ENCODE measurements at regions not wholly inside any gene's neighbourhood (a gene's known extent, or its start where the extent isn't known, plus 50 kb on each side); places are given as distances from the start of the nearest gene placed in this dataset.

DNA sequence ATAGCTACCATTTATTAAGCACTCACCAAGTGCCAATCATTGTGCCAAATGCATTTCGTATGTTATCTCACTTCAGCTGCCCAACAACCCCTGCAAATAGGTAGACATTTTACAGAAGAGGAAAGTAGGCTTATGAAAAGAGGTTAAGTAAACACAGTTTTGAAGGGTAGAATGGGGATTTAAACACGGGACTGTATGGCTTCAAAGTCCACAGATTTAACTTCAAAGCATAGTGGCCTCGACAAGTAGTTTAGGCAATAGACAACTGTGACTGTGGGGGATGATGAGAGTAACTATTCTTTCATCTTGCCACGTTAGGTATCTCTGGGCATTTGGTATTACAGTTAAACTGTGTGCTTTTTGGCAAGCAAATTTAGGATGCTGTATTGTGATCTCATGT, 266.8 kb upstream of the SRRM4 start (continued):
- TF ChIP-seq, protein P1, sequence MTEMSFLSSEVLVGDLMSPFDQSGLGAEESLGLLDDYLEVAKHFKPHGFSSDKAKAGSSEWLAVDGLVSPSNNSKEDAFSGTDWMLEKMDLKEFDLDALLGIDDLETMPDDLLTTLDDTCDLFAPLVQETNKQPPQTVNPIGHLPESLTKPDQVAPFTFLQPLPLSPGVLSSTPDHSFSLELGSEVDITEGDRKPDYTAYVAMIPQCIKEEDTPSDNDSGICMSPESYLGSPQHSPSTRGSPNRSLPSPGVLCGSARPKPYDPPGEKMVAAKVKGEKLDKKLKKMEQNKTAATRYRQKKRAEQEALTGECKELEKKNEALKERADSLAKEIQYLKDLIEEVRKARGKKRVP (CRISPR knock-in tag; IDR thresholded peaks at IDR 0.05): peak in 1 of 2 experiments; percentile 45; a peak in 1 of 4 replicates
- TF ChIP-seq, protein P2, sequence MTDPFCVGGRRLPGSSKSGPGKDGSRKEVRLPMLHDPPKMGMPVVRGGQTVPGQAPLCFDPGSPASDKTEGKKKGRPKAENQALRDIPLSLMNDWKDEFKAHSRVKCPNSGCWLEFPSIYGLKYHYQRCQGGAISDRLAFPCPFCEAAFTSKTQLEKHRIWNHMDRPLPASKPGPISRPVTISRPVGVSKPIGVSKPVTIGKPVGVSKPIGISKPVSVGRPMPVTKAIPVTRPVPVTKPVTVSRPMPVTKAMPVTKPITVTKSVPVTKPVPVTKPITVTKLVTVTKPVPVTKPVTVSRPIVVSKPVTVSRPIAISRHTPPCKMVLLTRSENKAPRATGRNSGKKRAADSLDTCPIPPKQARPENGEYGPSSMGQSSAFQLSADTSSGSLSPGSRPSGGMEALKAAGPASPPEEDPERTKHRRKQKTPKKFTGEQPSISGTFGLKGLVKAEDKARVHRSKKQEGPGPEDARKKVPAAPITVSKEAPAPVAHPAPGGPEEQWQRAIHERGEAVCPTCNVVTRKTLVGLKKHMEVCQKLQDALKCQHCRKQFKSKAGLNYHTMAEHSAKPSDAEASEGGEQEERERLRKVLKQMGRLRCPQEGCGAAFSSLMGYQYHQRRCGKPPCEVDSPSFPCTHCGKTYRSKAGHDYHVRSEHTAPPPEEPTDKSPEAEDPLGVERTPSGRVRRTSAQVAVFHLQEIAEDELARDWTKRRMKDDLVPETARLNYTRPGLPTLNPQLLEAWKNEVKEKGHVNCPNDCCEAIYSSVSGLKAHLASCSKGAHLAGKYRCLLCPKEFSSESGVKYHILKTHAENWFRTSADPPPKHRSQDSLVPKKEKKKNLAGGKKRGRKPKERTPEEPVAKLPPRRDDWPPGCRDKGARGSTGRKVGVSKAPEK (CRISPR knock-in tag; IDR thresholded peaks at IDR 0.05; ENCODE audit: borderline replicate concordance): peak; percentile 98
- TF ChIP-seq, protein P3, sequence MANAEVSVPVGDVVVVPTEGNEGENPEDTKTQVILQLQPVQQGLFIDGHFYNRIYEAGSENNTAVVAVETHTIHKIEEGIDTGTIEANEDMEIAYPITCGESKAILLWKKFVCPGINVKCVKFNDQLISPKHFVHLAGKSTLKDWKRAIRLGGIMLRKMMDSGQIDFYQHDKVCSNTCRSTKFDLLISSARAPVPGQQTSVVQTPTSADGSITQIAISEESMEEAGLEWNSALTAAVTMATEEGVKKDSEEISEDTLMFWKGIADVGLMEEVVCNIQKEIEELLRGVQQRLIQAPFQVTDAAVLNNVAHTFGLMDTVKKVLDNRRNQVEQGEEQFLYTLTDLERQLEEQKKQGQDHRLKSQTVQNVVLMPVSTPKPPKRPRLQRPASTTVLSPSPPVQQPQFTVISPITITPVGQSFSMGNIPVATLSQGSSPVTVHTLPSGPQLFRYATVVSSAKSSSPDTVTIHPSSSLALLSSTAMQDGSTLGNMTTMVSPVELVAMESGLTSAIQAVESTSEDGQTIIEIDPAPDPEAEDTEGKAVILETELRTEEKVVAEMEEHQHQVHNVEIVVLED (CRISPR knock-in tag; IDR thresholded peaks at IDR 0.05; ENCODE audit: borderline replicate concordance): peak; percentile 61; the same call in 1 of the 2 replicates
- TF ChIP-seq DMAP1 (CRISPR knock-in tag; IDR thresholded peaks at IDR 0.05) (peak; percentile 49; the same call in 1 of the 2 replicates), MED8 (CRISPR knock-in tag; IDR thresholded peaks at IDR 0.05; ENCODE audit: insufficient replicate concordance) (peak; percentile 78), FOXA3 (CRISPR knock-in tag; IDR thresholded peaks at IDR 0.05) (peak; percentile 97), BHLHE40 (IDR thresholded peaks at IDR 0.05; ENCODE audit: low read length) (peak; percentile 94), RFX5 (IDR thresholded peaks at IDR 0.05; ENCODE audit: low read depth, low read length) (no peak), NR2F1 (CRISPR knock-in tag; IDR thresholded peaks at IDR 0.05) (peak; percentile 63 to 87), MAFK (conservative IDR thresholded peaks at IDR 0.05 in 1 of 2, IDR thresholded peaks at IDR 0.05 in 1 of 2; ENCODE audit: low read length in 2 of 2) (no peak), ZSCAN29 (CRISPR knock-in tag; conservative IDR thresholded peaks at IDR 0.05) (0 out of 2 replicates have a peak, but pooled peaks have one; percentile 37), IKZF4 (CRISPR knock-in tag; IDR thresholded peaks at IDR 0.05; ENCODE audit: borderline replicate concordance, low read depth, not compliant biosample characterization) (no peak), ZNF12 (CRISPR knock-in tag; IDR thresholded peaks at IDR 0.05) (0 out of 2 replicates have a peak, but pooled peaks have one; percentile 52), ETV5 (CRISPR knock-in tag; IDR thresholded peaks at IDR 0.05; ENCODE audit: borderline replicate concordance) (peak; percentile 69), ZMYM4 (CRISPR knock-in tag; IDR thresholded peaks at IDR 0.05) (peak; percentile 71; the same call in 1 of the 2 replicates), ZNF839 (CRISPR knock-in tag; IDR thresholded peaks at IDR 0.05; ENCODE audit: borderline replicate concordance) (no peak), CBX1 (IDR thresholded peaks at IDR 0.05; ENCODE audit: low read depth) (peak; percentile 59)
- TF ChIP-seq, protein P4, sequence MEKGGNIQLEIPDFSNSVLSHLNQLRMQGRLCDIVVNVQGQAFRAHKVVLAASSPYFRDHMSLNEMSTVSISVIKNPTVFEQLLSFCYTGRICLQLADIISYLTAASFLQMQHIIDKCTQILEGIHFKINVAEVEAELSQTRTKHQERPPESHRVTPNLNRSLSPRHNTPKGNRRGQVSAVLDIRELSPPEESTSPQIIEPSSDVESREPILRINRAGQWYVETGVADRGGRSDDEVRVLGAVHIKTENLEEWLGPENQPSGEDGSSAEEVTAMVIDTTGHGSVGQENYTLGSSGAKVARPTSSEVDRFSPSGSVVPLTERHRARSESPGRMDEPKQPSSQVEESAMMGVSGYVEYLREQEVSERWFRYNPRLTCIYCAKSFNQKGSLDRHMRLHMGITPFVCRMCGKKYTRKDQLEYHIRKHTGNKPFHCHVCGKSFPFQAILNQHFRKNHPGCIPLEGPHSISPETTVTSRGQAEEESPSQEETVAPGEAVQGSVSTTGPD (CRISPR knock-in tag; IDR thresholded peaks at IDR 0.05): peak; percentile 83; the same call in 1 of the 2 replicates
- TF ChIP-seq, protein P5, sequence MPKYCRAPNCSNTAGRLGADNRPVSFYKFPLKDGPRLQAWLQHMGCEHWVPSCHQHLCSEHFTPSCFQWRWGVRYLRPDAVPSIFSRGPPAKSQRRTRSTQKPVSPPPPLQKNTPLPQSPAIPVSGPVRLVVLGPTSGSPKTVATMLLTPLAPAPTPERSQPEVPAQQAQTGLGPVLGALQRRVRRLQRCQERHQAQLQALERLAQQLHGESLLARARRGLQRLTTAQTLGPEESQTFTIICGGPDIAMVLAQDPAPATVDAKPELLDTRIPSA (CRISPR knock-in tag; IDR thresholded peaks at IDR 0.05; ENCODE audit: borderline replicate concordance): no peak
- TF ChIP-seq, protein P6, sequence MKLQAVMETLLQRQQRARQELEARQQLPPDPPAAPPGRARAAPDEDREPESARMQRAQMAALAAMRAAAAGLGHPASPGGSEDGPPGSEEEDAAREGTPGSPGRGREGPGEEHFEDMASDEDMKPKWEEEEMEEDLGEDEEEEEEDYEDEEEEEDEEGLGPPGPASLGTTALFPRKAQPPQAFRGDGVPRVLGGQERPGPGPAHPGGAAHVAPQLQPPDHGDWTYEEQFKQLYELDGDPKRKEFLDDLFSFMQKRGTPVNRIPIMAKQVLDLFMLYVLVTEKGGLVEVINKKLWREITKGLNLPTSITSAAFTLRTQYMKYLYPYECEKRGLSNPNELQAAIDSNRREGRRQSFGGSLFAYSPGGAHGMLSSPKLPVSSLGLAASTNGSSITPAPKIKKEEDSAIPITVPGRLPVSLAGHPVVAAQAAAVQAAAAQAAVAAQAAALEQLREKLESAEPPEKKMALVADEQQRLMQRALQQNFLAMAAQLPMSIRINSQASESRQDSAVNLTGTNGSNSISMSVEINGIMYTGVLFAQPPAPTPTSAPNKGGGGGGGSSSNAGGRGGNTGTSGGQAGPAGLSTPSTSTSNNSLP (IDR thresholded peaks at IDR 0.05; ENCODE audit: low read depth, low read length): peak; percentile 77
